Vagina (tissue), 2 donors: ENCODE measurements at regions not wholly inside any gene's neighbourhood (a gene's known extent, or its start where the extent isn't known, plus 50 kb on each side); places are given as distances from the start of the nearest gene placed in this dataset.

Experiments used
- DNase-seq, 2 donors: peaks; one replicate each; pipeline ENCODE4 v3.0.0-alpha.2; 2017; ENCODE audit errors: extremely low spot score in 2 of 2
- H3K27ac ChIP-seq: fragments of 200-600 bp; sonication (generic); one replicate; pipeline ENCODE4 v1.5.1; 2019
- H3K27me3 ChIP-seq: fragments of 200-600 bp; sonication (generic); one replicate; pipeline ENCODE4 v1.5.1; 2019
- H3K36me3 ChIP-seq, 2 donors: fragments of 200-600 bp; sonication (generic); one replicate each; pipeline ENCODE4 v1.5.1; 2017 to 2019
- H3K4me1 ChIP-seq: fragments of 200-600 bp; sonication (generic); one replicate; pipeline ENCODE4 v1.5.1; 2019
- H3K4me3 ChIP-seq, 2 donors: fragments of 200-600 bp; sonication (generic); 1 replicate in 1 of 2; 2 replicates in 1 of 2; pipeline ENCODE4 v1.5.1; 2016 to 2019
- H3K9me3 ChIP-seq: fragments of 200-600 bp; sonication (generic); one replicate; pipeline ENCODE4 v1.5.1; 2019
- POLR2A ChIP-seq, 2 donors: fragments of 450-650 bp; IDR thresholded peaks; one replicate each; pipeline ENCODE4 v1.6.1; 2017; ENCODE audit warnings: antibody characterized with exemption in 2 of 2, mild to moderate bottlenecking in 2 of 2, moderate library complexity in 2 of 2
- POLR2AphosphoS5 ChIP-seq, 2 donors: sonication (generic); formaldehyde crosslinking; IDR thresholded peaks; one replicate each; pipeline ENCODE4 v1.9.0; 2017; ENCODE audit warnings: antibody characterized with exemption in 2 of 2, mild to moderate bottlenecking in 2 of 2, low read depth in 1 of 2; ENCODE audit not compliant: insufficient read depth in 1 of 2
- intact Hi-C: fragments of 100-400 bp; cut with DNase I; formaldehyde crosslinking; loops from one replicate; pipeline ENCODE4 v1.15.1; 2023
- TF ChIP-seq, protein P1 (sequence below), 3 experiments: fragments of 450-650 bp in 2 of 3; fragments of 200-600 bp in 1 of 3; sonication (generic) in 1 of 3; IDR thresholded peaks; one replicate each; pipeline ENCODE4 v1.5.1; 2017 to 2019; ENCODE audit warnings: antibody characterized with exemption in 3 of 3, mild to moderate bottlenecking in 2 of 3, moderate library complexity in 2 of 3

DNA sequence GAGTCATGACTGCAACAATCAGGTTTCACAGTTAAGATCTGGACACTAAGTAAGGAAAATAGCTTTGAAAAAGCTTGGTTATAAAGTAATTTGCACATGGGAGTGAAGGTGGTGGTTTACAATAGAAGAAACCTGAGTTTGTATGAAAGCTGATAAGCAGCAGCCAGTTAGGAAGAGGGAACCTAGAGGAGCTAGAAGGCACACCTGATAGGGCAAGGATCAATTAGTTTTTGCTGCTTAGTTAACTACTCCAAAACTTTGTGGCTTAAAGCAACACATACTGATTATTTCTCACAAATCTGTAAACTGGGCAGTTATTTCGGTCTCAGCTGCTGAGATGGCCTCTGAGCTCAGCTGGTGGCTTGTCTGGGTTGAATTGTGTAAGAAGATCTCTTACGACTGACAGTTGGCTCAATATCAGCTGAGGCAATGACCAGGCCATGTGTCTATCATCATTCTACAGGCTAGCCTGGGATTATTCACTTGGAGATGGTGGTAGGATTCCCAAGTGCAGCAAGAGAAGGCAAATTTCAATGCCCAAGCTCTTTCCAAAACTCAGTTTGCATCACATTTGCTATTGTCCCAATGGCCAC is 255.0 kb upstream of the PITX2 start:
- no peak overlapping the region for H3K4me3 ChIP-seq
- intact Hi-C loops, result no loop called here
- H3K36me3 ChIP-seq, result no peaks in the 10 kb centered on the region
- H3K27ac ChIP-seq, result no peak overlapping the region
- no peak for TF ChIP-seq POLR2A (IDR thresholded peaks at IDR 0.05)
- TF ChIP-seq POLR2AphosphoS5 (IDR thresholded peaks at IDR 0.05; ENCODE audit: insufficient read depth in 1 of 2, low read depth in 1 of 2), result no peak
- TF ChIP-seq, protein P1, sequence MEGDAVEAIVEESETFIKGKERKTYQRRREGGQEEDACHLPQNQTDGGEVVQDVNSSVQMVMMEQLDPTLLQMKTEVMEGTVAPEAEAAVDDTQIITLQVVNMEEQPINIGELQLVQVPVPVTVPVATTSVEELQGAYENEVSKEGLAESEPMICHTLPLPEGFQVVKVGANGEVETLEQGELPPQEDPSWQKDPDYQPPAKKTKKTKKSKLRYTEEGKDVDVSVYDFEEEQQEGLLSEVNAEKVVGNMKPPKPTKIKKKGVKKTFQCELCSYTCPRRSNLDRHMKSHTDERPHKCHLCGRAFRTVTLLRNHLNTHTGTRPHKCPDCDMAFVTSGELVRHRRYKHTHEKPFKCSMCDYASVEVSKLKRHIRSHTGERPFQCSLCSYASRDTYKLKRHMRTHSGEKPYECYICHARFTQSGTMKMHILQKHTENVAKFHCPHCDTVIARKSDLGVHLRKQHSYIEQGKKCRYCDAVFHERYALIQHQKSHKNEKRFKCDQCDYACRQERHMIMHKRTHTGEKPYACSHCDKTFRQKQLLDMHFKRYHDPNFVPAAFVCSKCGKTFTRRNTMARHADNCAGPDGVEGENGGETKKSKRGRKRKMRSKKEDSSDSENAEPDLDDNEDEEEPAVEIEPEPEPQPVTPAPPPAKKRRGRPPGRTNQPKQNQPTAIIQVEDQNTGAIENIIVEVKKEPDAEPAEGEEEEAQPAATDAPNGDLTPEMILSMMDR (IDR thresholded peaks at IDR 0.05), result no peak
- no peaks in the 10 kb centered on the region for H3K27me3 ChIP-seq
- no peaks in the 10 kb centered on the region for H3K9me3 ChIP-seq
- H3K4me1 ChIP-seq, result no peaks in the 10 kb centered on the region
- DNase-seq, result no peak

DNA sequence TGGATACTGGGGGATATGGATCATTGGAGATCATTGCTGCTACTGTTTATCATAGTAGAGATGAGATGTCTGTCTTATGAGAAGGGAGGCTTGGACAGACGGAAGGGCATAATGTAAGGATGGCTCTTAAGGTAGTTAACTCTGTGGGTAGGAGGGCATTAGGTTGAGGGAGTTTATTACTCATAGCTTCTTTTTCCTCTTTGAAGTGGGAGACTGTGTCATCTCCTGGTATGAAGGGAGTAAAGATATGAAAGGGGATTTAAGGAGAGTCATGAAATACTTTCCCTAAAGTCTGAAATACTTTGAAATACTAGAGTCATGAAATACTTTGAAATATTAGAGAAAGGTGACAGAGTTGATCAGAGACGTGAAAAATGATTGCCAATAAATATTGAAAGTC is 255.5 kb upstream of the PITX2 start:
- no peaks in the 10 kb centered on the region for H3K9me3 ChIP-seq
- no peaks in the 10 kb centered on the region for H3K36me3 ChIP-seq
- no peak overlapping the region for H3K4me3 ChIP-seq
- no peak for DNase-seq
- TF ChIP-seq, protein P1 (IDR thresholded peaks at IDR 0.05), result no peak
- TF ChIP-seq POLR2A (IDR thresholded peaks at IDR 0.05) (no peak), POLR2AphosphoS5 (IDR thresholded peaks at IDR 0.05; ENCODE audit: insufficient read depth in 1 of 2, low read depth in 1 of 2) (no peak)
- H3K4me1 ChIP-seq, result no peaks in the 10 kb centered on the region
- no peak overlapping the region for H3K27ac ChIP-seq
- intact Hi-C loops, result no loop called here
- H3K27me3 ChIP-seq, result no peaks in the 10 kb centered on the region

DNA sequence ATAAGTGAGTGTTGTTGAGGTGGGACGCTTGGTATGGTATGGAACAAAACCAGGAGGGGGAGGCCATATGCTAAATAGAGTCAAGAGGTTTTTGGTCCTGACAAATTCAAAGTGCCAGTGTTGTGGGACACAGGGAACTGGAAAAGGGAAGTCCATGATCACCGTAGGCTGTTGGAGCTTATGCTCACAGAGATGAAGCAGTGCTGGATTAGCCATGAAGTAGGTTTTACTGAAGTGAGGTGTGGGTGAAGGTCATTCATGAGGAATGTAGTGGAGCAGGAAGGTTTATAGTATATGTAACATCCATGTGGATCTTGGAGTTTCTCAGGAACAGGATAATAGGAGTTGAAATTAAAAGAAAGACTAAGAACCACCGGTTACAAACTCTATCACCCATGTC is 256.1 kb upstream of the PITX2 start:
- no peak overlapping the region for H3K4me3 ChIP-seq
- H3K36me3 ChIP-seq, result no peaks in the 10 kb centered on the region
- TF ChIP-seq POLR2A (IDR thresholded peaks at IDR 0.05) (no peak), POLR2AphosphoS5 (IDR thresholded peaks at IDR 0.05; ENCODE audit: insufficient read depth in 1 of 2, low read depth in 1 of 2) (no peak)
- TF ChIP-seq, protein P1 (IDR thresholded peaks at IDR 0.05), result no peak
- H3K9me3 ChIP-seq, result no peaks in the 10 kb centered on the region
- DNase-seq, result no peak
- no peaks in the 10 kb centered on the region for H3K4me1 ChIP-seq
- H3K27ac ChIP-seq, result no peak overlapping the region
- no peaks in the 10 kb centered on the region for H3K27me3 ChIP-seq
- intact Hi-C loops, result no loop called here

DNA sequence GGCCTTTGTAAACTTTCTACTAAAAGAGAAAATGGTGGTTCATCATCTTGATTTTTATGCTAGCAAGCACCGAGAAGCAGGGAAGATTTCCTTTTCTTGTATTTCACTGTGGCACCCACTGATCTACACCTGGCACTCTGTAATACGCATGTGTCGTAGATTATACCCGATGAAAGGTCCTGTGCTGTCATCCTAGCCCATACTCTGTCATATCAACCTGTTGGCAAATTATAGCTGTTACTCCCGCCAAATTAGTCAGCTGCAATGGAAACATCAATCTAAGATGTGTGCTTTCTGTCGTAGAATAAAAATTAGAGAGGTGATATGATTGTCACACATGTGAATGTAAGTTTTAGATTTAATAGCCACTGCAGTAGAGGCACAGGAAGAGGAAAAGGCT is 263.4 kb upstream of the PITX2 start:
- Histone ChIP-seq H3K9me3 (no peaks in the 10 kb centered on the region), H3K27me3 (no peaks in the 10 kb centered on the region), H3K27ac (no peak overlapping the region), H3K36me3 (no peaks in the 10 kb centered on the region), H3K4me1 (no peaks in the 10 kb centered on the region), H3K4me3 (no peak overlapping the region)
- DNase-seq, result no peak
- TF ChIP-seq, protein P1 (IDR thresholded peaks at IDR 0.05), result no peak
- TF ChIP-seq POLR2A (IDR thresholded peaks at IDR 0.05), result no peak
- no peak for TF ChIP-seq POLR2AphosphoS5 (IDR thresholded peaks at IDR 0.05; ENCODE audit: insufficient read depth in 1 of 2, low read depth in 1 of 2)
- intact Hi-C loops, result no loop called here

DNA sequence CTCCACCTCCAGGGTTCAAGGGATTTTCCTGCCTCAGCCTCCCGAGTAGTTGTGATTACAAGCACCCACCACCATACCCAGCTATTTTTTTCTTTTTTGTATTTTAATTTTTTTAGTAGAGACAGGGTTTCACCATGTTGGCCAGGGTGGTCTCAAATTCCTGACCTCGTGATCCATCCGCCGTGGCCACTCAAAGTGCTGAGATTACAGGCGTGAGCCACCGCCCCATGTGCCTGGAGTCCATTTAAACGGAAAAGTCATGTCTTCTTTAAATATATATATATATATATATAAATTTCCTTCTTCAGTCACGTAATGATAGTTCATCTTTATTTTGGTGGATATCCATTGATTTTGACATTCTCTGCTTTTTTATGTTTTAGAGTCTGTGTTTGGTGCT is 264.0 kb upstream of the PITX2 start:
- intact Hi-C loops, result no loop called here
- H3K27me3 ChIP-seq, result no peaks in the 10 kb centered on the region
- no peaks in the 10 kb centered on the region for H3K9me3 ChIP-seq
- TF ChIP-seq, protein P1 (IDR thresholded peaks at IDR 0.05), result no peak
- TF ChIP-seq POLR2A (IDR thresholded peaks at IDR 0.05), result no peak
- TF ChIP-seq POLR2AphosphoS5 (IDR thresholded peaks at IDR 0.05; ENCODE audit: insufficient read depth in 1 of 2, low read depth in 1 of 2), result no peak
- DNase-seq, result no peak
- H3K36me3 ChIP-seq, result no peaks in the 10 kb centered on the region
- H3K4me3 ChIP-seq, result no peak overlapping the region
- H3K4me1 ChIP-seq, result no peaks in the 10 kb centered on the region
- no peak overlapping the region for H3K27ac ChIP-seq
